GM21576 (cell line): ENCODE measurements at regions not wholly inside any gene's neighbourhood (a gene's known extent, or its start where the extent isn't known, plus 50 kb on each side); places are given as distances from the start of the nearest gene placed in this dataset.
"Not testable (repeated sequence)": the region's sequence is repeated elsewhere in the genome, so short reads cannot be mapped to it uniquely, and the experiment has no call there.

Source experiments
- ATAC-seq: cut with Tn5 transposase; IDR thresholded peaks from one replicate; pipeline ENCODE4 v1.9.1; 2021; ENCODE audit warnings: mild to moderate bottlenecking, moderate library complexity; ENCODE audit not compliant: unreplicated experiment

GRCh38 chr1:29695803-29696202 lies 459.5 kb downstream of the PTPRU start:
- no peak for ATAC-seq

GRCh38 chr1:29695036-29695435 lies 458.7 kb downstream of the PTPRU start:
- no peak for ATAC-seq

- no peak for ATAC-seq
Measured at GRCh38 chr1:29691499-29691898, 455.2 kb downstream of the PTPRU start.

GRCh38 chr1:29690156-29690555 lies 453.8 kb downstream of the PTPRU start:
- ATAC-seq, result no peak

GRCh38 chr1:29689372-29690030 lies 453.2 kb downstream of the PTPRU start:
- ATAC-seq, result no peak

- ATAC-seq, result no peak
Measured at GRCh38 chr1:29688471-29689365, 452.4 kb downstream of the PTPRU start.

- no peak for ATAC-seq
Measured at GRCh38 chr1:29687601-29688244, 451.4 kb downstream of the PTPRU start.

GRCh38 chr1:29687166-29687565 lies 450.8 kb downstream of the PTPRU start:
- no peak for ATAC-seq

- ATAC-seq, result no peak
Measured at GRCh38 chr1:29686012-29686930, 449.9 kb downstream of the PTPRU start.

- no peak for ATAC-seq
Measured at GRCh38 chr1:29685387-29685786, 449.1 kb downstream of the PTPRU start.

GRCh38 chr1:29684141-29684540 lies 447.8 kb downstream of the PTPRU start:
- no peak for ATAC-seq

GRCh38 chr1:29683472-29683871 lies 447.1 kb downstream of the PTPRU start:
- ATAC-seq, result no peak

- no peak for ATAC-seq
Measured at GRCh38 chr1:29682919-29683295, 446.6 kb downstream of the PTPRU start.

- ATAC-seq, result no peak
Measured at GRCh38 chr1:29682171-29682918, 446.0 kb downstream of the PTPRU start.

GRCh38 chr1:29681416-29681815 lies 445.1 kb downstream of the PTPRU start:
- not testable (repeated sequence) for ATAC-seq

GRCh38 chr1:29679828-29680558 lies 443.7 kb downstream of the PTPRU start:
- ATAC-seq, result no peak

GRCh38 chr1:29679316-29679715 lies 443.0 kb downstream of the PTPRU start:
- no peak for ATAC-seq

- ATAC-seq, result no peak
Measured at GRCh38 chr1:29677028-29678024, 441.0 kb downstream of the PTPRU start.
